Naive thymus-derived CD8-positive, alpha-beta T cell (primary cell): ENCODE measurements at regions not wholly inside any gene's neighbourhood (a gene's known extent, or its start where the extent isn't known, plus 50 kb on each side); places are given as distances from the start of the nearest gene placed in this dataset.

Experiments
- ATAC-seq, 2 donors: fragments of 150-1000 bp; cut with Tn5 transposase in 1 of 2; sonication (Bioruptor Pico), chemical (Tn5 transposase) in 1 of 2; 1 replicate in 1 of 2; 2 replicates in 1 of 2; pipeline ENCODE4 v1.10.0; 2021; ENCODE audit warnings: mild to moderate bottlenecking in 2 of 2, moderate library complexity in 2 of 2
- POLR2A ChIA-PET: fragments of 350-600 bp; sonication (Branson Sonifier 250); formaldehyde crosslinking; loops from one replicate; lab custom pipeline; 2021; ENCODE audit warnings: antibody characterized with exemption; lab: Charles Lee
- DNase-seq, 10 donors: peaks; one replicate each; pipeline versions ENCODE4 v3.0.0 to v3.0.0-alpha.2; 2020 to 2022
- H3K27ac Mint-ChIP-seq, 10 donors: one replicate each; pipeline ENCODE4 v1.8.0; 2020 to 2022; ENCODE audit warnings: mild to moderate bottlenecking in 10 of 10, mixed read lengths in 10 of 10, moderate library complexity in 4 of 10, inconsistent platforms in 1 of 10
- H3K27me3 Mint-ChIP-seq, 5 donors: one replicate each; pipeline ENCODE4 v1.8.0; 2021 to 2022; ENCODE audit warnings: mixed read lengths in 5 of 5
- H3K36me3 Mint-ChIP-seq, 3 donors: one replicate each; pipeline ENCODE4 v1.8.0; 2020 to 2022; ENCODE audit warnings: mixed read lengths in 3 of 3, mild to moderate bottlenecking in 2 of 3, inconsistent platforms in 1 of 3
- H3K4me1 Mint-ChIP-seq, 4 donors: one replicate each; pipeline ENCODE4 v1.8.0; 2021 to 2022; ENCODE audit warnings: mixed read lengths in 4 of 4
- H3K4me3 Mint-ChIP-seq, 10 donors: one replicate each; pipeline ENCODE4 v1.8.0; 2020 to 2022; ENCODE audit warnings: mild to moderate bottlenecking in 10 of 10, mixed read lengths in 10 of 10, moderate library complexity in 6 of 10, inconsistent platforms in 1 of 10
- H3K9me3 Mint-ChIP-seq, 9 donors: one replicate each; pipeline ENCODE4 v1.8.0; 2020 to 2022; ENCODE audit warnings: mixed read lengths in 9 of 9, mild to moderate bottlenecking in 3 of 9, inconsistent platforms in 1 of 9, moderate library complexity in 1 of 9

DNA sequence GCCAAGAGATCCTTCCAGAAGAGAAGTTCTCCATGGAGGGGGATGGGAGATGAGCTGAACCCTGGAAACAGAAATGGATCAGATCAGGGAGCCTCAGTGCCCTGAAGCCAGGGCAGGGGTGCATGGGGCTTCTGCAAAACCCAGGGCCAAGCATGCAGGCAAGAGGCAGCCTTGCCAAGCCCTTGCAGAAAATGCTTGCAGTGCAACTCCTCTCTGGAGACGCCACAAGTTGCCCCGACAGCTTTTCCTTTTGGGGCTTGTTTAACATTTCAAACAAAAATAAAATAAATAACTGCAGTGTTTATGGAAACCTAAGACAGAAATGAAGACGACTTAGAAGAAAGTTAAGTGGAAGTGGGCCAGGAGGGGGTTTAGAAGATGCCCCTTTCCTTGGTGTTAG, 177.5 kb upstream of the TNP1 start:
- no peaks in the 10 kb centered on the region for H3K36me3 Mint-ChIP-seq
- POLR2A ChIA-PET: no interaction called here
- H3K9me3 Mint-ChIP-seq: peaks cover 0 to 9% (median 0%) of the 10 kb centered on the region in 9 donors
- no peak overlapping the region for H3K4me3 Mint-ChIP-seq
- ATAC-seq (no peak), DNase-seq (no peak)
- no peak overlapping the region for H3K27ac Mint-ChIP-seq
- no peaks in the 10 kb centered on the region for H3K4me1 Mint-ChIP-seq
- peaks cover 0 to 10% (median 2%) of the 10 kb centered on the region in 5 donors for H3K27me3 Mint-ChIP-seq

- ATAC-seq (no peak), DNase-seq (no peak)
- no peak overlapping the region for H3K27ac Mint-ChIP-seq
- no peaks in the 10 kb centered on the region for H3K4me1 Mint-ChIP-seq
- no peaks in the 10 kb centered on the region for H3K36me3 Mint-ChIP-seq
- POLR2A ChIA-PET: no interaction called here
- H3K4me3 Mint-ChIP-seq: no peak overlapping the region
- H3K27me3 Mint-ChIP-seq: peaks cover 0 to 3% (median 2%) of the 10 kb centered on the region in 5 donors
- no peaks in the 10 kb centered on the region for H3K9me3 Mint-ChIP-seq
These were observed 176.1 kb upstream of the TNP1 start for GRCh38 chr2:217035967-217036366.

GRCh38 chr2:217033186-217033585, 173.3 kb upstream of the TNP1 start:
- Mint-ChIP-seq H3K9me3 (no peaks in the 10 kb centered on the region), H3K36me3 (no peaks in the 10 kb centered on the region), H3K4me1 (no peaks in the 10 kb centered on the region), H3K27ac (no peak overlapping the region), H3K27me3 (peaks cover 5 to 24% (median 8%) of the 10 kb centered on the region in 5 donors), H3K4me3 (no peak overlapping the region)
- ATAC-seq: no peak
- DNase-seq: no peak
- POLR2A ChIA-PET: no interaction called here

DNA sequence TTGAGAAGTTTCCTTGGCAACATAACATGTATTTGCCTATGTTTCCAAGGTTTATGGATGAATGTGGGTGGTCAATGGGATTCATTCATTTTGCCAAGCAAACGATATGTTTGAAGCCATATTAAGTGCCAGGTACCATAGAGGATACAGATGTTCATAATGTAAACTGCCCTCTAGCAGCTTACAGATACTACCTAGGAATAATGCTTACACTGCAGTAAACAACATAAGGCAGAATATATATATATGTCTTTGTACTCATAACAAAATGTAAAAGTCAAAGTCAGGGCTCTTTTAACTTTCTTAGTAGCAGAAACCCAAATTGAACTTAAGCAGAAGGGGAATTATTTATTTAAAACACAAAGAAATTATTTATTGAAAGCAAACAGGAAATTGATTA, 171.6 kb upstream of the TNP1 start:
- no peaks in the 10 kb centered on the region for H3K36me3 Mint-ChIP-seq
- POLR2A ChIA-PET: no interaction called here
- H3K27ac Mint-ChIP-seq: no peak overlapping the region
- ATAC-seq: no peak
- peaks cover 5 to 26% (median 8%) of the 10 kb centered on the region in 5 donors for H3K27me3 Mint-ChIP-seq
- DNase-seq: no peak
- no peaks in the 10 kb centered on the region for H3K9me3 Mint-ChIP-seq
- no peak overlapping the region for H3K4me3 Mint-ChIP-seq
- no peaks in the 10 kb centered on the region for H3K4me1 Mint-ChIP-seq

GRCh38 chr2:217030081-217030480, 170.2 kb upstream of the TNP1 start:
- Mint-ChIP-seq H3K27me3 (peaks cover 5 to 26% (median 10%) of the 10 kb centered on the region in 5 donors), H3K4me3 (no peak overlapping the region), H3K4me1 (no peaks in the 10 kb centered on the region), H3K9me3 (no peaks in the 10 kb centered on the region), H3K36me3 (no peaks in the 10 kb centered on the region), H3K27ac (no peak overlapping the region)
- ATAC-seq: no peak
- POLR2A ChIA-PET: no interaction called here
- DNase-seq: no peak

DNA sequence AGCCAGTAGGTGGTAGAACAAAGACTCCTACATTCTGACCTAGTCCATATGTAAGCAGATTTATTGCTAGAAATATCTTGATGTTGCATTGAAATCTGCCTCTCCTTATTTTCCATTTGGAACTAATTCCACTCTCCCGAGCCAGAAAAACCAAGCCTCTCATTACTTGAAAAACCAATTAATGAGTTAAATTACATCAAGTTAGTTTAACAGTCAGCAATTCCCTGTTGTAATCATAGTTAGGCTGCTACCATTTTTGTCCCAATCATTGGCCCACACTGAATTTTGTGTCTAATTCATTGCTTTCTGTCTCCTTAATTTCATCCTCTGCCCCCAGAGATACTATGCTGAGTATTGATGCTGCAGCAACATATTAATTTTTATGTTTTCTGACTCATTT, 168.3 kb upstream of the TNP1 start:
- Mint-ChIP-seq H3K4me3 (no peak overlapping the region), H3K27me3 (peaks cover 5 to 28% (median 8%) of the 10 kb centered on the region in 5 donors), H3K27ac (no peak overlapping the region), H3K36me3 (no peaks in the 10 kb centered on the region), H3K4me1 (no peaks in the 10 kb centered on the region), H3K9me3 (peaks cover 0 to 8% (median 0%) of the 10 kb centered on the region in 9 donors)
- POLR2A ChIA-PET: no interaction called here
- no peak for ATAC-seq
- no peak for DNase-seq

DNA sequence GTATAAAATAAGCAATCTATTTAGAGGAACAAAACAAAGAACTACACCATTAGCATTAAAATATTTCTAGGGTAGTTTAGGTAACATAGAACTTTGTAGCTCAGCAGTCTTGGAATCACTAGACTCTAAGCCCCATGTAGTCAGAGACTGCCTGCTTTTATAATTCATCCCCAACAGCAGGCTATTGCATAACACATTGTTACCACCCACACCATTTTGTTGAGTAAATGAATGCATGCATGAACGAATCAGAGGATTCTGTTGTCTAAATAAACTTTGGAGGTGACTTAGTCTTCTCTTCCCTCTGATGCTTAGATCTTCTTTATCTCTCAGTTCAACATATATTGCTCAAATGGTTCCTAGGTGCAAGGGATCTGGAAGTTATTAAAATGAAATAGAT, 167.6 kb upstream of the TNP1 start:
- Mint-ChIP-seq H3K36me3 (no peaks in the 10 kb centered on the region), H3K9me3 (peaks cover 0 to 8% (median 0%) of the 10 kb centered on the region in 9 donors), H3K27me3 (peaks cover 3 to 28% (median 7%) of the 10 kb centered on the region in 5 donors), H3K4me3 (no peak overlapping the region), H3K4me1 (no peaks in the 10 kb centered on the region), H3K27ac (no peak overlapping the region)
- POLR2A ChIA-PET: no interaction called here
- no peak for DNase-seq
- no peak for ATAC-seq

- ATAC-seq: no peak
- Mint-ChIP-seq H3K9me3 (peaks cover 0 to 8% (median 0%) of the 10 kb centered on the region in 9 donors), H3K27ac (no peak overlapping the region), H3K4me1 (no peaks in the 10 kb centered on the region), H3K36me3 (no peaks in the 10 kb centered on the region), H3K4me3 (no peak overlapping the region), H3K27me3 (peaks cover 3 to 26% (median 7%) of the 10 kb centered on the region in 5 donors)
- POLR2A ChIA-PET: no interaction called here
- no peak for DNase-seq
These were observed 166.7 kb upstream of the TNP1 start for GRCh38 chr2:217026569-217026968.

DNA sequence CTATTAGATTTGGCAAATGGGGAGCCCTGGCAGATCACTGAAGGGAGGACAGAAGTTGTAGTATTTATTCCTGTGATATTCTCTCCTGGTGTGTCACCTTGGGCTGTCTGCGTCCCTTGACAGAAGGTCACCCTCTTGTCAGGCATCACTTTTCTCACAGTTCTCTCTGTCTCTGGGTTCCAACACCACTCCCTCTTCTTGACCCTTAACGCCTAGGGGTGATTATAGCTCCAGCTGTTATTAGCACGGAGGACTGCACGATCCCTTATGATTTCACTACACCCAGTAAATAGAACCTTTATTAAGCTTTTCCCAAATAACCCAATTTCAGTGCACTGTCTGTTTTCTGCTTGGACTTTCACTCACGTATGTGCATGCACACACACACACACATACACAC, 166.3 kb upstream of the TNP1 start:
- DNase-seq (no peak), ATAC-seq (no peak)
- H3K4me3 Mint-ChIP-seq: no peak overlapping the region
- H3K27me3 Mint-ChIP-seq: peaks cover 3 to 26% (median 7%) of the 10 kb centered on the region in 5 donors
- H3K4me1 Mint-ChIP-seq: no peaks in the 10 kb centered on the region
- POLR2A ChIA-PET: no interaction called here
- H3K9me3 Mint-ChIP-seq: peaks cover 0 to 8% (median 0%) of the 10 kb centered on the region in 9 donors
- no peak overlapping the region for H3K27ac Mint-ChIP-seq
- no peaks in the 10 kb centered on the region for H3K36me3 Mint-ChIP-seq

DNA sequence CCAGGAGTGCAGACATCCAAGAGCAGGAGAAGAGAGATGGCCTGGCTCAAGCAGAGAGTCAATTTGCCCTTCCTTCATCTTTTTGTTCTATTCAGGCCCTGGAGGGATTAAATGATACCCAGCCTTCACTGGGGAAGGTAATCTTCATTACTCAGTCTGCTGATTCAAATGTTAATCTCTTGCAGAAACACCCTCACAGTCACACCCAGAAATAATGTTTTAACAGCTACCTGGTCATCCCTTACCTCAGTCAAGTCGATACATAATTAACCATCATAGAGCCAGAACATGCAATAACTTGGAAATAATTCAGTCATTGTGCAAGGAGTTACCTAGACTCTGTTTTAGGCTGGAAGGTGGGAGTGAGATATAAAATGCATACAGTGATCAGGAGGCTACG, 163.7 kb upstream of the TNP1 start:
- Mint-ChIP-seq H3K36me3 (no peaks in the 10 kb centered on the region), H3K27ac (no peak overlapping the region), H3K27me3 (peaks cover 2 to 15% (median 3%) of the 10 kb centered on the region in 5 donors), H3K4me3 (no peak overlapping the region), H3K9me3 (peaks cover 0 to 8% (median 2%) of the 10 kb centered on the region in 9 donors), H3K4me1 (no peaks in the 10 kb centered on the region)
- no peak for DNase-seq
- no peak for ATAC-seq
- POLR2A ChIA-PET: no interaction called here

DNA sequence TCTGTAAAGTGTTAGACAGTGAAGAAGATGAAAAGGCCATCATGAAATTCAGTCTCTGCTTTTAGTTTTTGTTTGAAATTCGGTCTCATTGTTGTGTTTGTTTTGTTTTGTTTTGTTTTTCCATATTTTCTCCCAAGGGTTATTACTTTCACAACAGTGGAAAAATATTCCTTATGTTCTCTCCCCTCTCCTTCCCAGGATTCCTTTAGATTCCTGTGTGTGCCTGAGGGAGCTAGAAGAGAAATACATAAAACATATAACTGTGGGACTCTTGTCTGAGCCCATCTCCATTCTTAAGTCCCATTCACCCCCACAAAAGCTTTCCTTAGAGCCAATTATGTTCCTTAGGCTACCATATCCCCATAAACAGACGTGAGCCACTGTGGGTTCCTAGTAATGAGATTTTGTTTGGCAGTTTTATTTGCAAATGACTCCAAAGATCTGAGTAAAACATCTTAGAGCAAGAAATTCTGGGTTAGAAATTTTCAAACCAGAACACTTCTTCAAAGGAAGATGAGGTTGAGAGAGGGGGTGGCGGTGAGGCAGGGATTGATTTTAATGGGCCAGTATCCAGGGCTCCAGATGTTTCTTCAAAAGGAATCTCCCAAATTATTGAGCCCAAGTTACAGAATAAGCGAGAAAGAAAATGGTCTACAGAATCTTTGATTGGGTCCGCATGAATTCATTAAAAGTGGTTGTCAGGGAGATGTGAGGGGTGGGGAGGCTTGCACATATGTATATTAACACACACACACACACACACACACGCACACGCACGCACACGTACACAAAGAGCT, 157.8 kb upstream of the TNP1 start:
- peaks cover 0 to 5% (median 2%) of the 10 kb centered on the region in 9 donors for H3K9me3 Mint-ChIP-seq
- POLR2A ChIA-PET: no interaction called here
- H3K27ac Mint-ChIP-seq: no peak overlapping the region
- H3K27me3 Mint-ChIP-seq: peaks cover 5 to 30% (median 11%) of the 10 kb centered on the region in 5 donors
- no peak overlapping the region for H3K4me3 Mint-ChIP-seq
- ATAC-seq (no peak), DNase-seq (no peak)
- H3K4me1 Mint-ChIP-seq: peaks cover 0 to 7% (median 1%) of the 10 kb centered on the region in 4 donors
- H3K36me3 Mint-ChIP-seq: no peaks in the 10 kb centered on the region

DNA sequence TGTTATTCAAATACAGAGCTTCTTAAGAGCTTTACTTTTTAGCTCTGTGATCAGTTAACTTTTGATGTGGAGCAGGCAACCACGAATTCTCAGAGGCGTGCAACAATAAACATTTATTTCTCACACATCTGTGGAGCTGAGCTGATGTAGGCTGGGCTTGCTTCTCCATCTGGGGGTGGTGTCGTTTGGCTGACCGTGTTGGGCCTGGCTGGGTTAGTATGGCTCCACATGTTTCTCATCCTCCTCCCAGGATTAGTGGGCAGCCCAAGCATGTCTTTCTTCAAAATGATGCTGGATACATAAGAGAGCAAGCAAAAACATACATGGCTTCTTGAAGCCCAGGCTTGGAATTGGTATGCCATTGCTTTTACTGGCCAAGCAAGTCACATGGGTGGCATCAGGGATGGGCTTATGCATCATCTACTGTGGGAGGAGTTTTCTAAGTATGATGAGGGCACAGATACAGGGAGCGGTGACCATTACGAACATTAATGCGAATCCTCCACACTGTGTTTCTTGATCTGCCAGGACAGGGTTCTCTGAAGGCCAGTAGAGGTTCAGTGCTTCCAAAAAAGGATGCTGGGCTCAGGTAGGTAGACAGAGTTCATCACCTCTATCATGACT, 157.0 kb upstream of the TNP1 start:
- POLR2A ChIA-PET: no interaction called here
- DNase-seq (no peak), ATAC-seq (no peak)
- peaks cover 0 to 7% (median 1%) of the 10 kb centered on the region in 4 donors for H3K4me1 Mint-ChIP-seq
- H3K9me3 Mint-ChIP-seq: peaks cover 0 to 5% (median 2%) of the 10 kb centered on the region in 9 donors
- peaks cover 5 to 33% (median 12%) of the 10 kb centered on the region in 5 donors for H3K27me3 Mint-ChIP-seq
- no peak overlapping the region for H3K4me3 Mint-ChIP-seq
- H3K27ac Mint-ChIP-seq: peak overlapping the region in 1 of 10 donors; percentile 15
- H3K36me3 Mint-ChIP-seq: no peaks in the 10 kb centered on the region

GRCh38 chr2:217014328-217015105, 154.7 kb upstream of the TNP1 start:
- H3K9me3 Mint-ChIP-seq: peaks cover 0 to 5% (median 2%) of the 10 kb centered on the region in 9 donors
- H3K27me3 Mint-ChIP-seq: peaks cover 5 to 33% (median 12%) of the 10 kb centered on the region in 5 donors
- ATAC-seq (no peak), DNase-seq (no peak)
- H3K4me3 Mint-ChIP-seq: no peak overlapping the region
- no peaks in the 10 kb centered on the region for H3K36me3 Mint-ChIP-seq
- H3K4me1 Mint-ChIP-seq: peaks cover 0 to 7% (median 1%) of the 10 kb centered on the region in 4 donors
- POLR2A ChIA-PET: no interaction called here
- H3K27ac Mint-ChIP-seq: peak overlapping the region in 2 of 10 donors; percentile 2 to 22
